Erythroblast (primary cell): ENCODE measurements at regions not wholly inside any gene's neighbourhood (a gene's known extent, or its start where the extent isn't known, plus 50 kb on each side); places are given as distances from the start of the nearest gene placed in this dataset.

Experiments used
- GATA1 ChIP-seq: IDR thresholded peaks from 2 replicates; pipeline ENCODE4 v1.6.1; 2011; ENCODE audit warnings: low read depth, mild to moderate bottlenecking, control low read depth, low read length, moderate library complexity
- POLR2A ChIP-seq: IDR thresholded peaks from 2 replicates; pipeline ENCODE4 v1.6.1; 2011; ENCODE audit warnings: mild to moderate bottlenecking, low read length

- TF ChIP-seq POLR2A, result no peak
- no peak for TF ChIP-seq GATA1
Observed at GRCh38 chr1:14015917-14016316, 315.9 kb downstream of the PRDM2 start.
